NT2/D1 (cell line): ENCODE measurements at regions not wholly inside any gene's neighbourhood (a gene's known extent, or its start where the extent isn't known, plus 50 kb on each side); places are given as distances from the start of the nearest gene placed in this dataset.

Source experiments
- DNase-seq: peaks from one replicate; pipeline ENCODE4 v3.0.0-alpha.2; 2011; ENCODE audit warnings: low read depth, low spot score
- H3K27me3 ChIP-seq: 2 replicates; pipeline ENCODE4 v1.6.0; 2011; ENCODE audit warnings: mild to moderate bottlenecking; ENCODE audit not compliant: insufficient read length, insufficient read depth
- H3K36me3 ChIP-seq: 2 replicates; pipeline ENCODE4 v1.6.1; 2011; ENCODE audit warnings: mild to moderate bottlenecking, low read length, mixed read lengths; ENCODE audit not compliant: insufficient read depth, insufficient read length
- H3K4me1 ChIP-seq: 2 replicates; pipeline ENCODE4 v1.5.1; 2011; ENCODE audit not compliant: insufficient read depth, insufficient read length
- H3K4me3 ChIP-seq: 2 replicates; pipeline ENCODE4 v1.5.1; 2011; ENCODE audit warnings: low read depth; ENCODE audit not compliant: insufficient read length
- H3K9ac ChIP-seq: 2 replicates; pipeline ENCODE4 v1.6.0; 2011; ENCODE audit warnings: low read depth; ENCODE audit not compliant: insufficient read length
- H3K9me3 ChIP-seq: 2 replicates; pipeline ENCODE4 v1.5.1; 2011; ENCODE audit warnings: mild to moderate bottlenecking, low read length; ENCODE audit not compliant: insufficient read depth
- SUZ12 ChIP-seq: IDR thresholded peaks from 2 replicates; pipeline ENCODE4 v1.6.1; 2011; ENCODE audit not compliant: insufficient read length, insufficient read depth; ENCODE audit errors: extremely low read depth
- YY1 ChIP-seq: IDR thresholded peaks from 2 replicates; pipeline ENCODE4 v1.6.1; 2011; ENCODE audit not compliant: insufficient read length, insufficient read depth
- ZNF274 ChIP-seq: IDR thresholded peaks from 2 replicates; pipeline ENCODE4 v1.6.1; 2011; ENCODE audit warnings: mild to moderate bottlenecking, low read depth, low read length

GRCh38 chr1:43041591-43041990 is 82.9 kb upstream of the SLC2A1 start:
- Histone ChIP-seq H3K4me1 (peaks cover 4% of the 10 kb centered on the region), H3K9me3 (peaks cover 10% of the 10 kb centered on the region; the same call in 1 of the 2 replicates), H3K27me3 (peaks cover 4% of the 10 kb centered on the region), H3K9ac (no peak overlapping the region), H3K4me3 (no peak overlapping the region), H3K36me3 (no peaks in the 10 kb centered on the region)
- TF ChIP-seq ZNF274 (no peak), SUZ12 (no peak), YY1 (no peak)
- no peak for DNase-seq

- H3K9me3 ChIP-seq = no peaks in the 10 kb centered on the region
- no peak overlapping the region for H3K9ac ChIP-seq
- TF ChIP-seq YY1 (no peak), SUZ12 (no peak), ZNF274 (no peak)
- DNase-seq = no peak
- no peaks in the 10 kb centered on the region for H3K36me3 ChIP-seq
- H3K27me3 ChIP-seq = no peaks in the 10 kb centered on the region
- no peak overlapping the region for H3K4me3 ChIP-seq
- peaks cover 13% of the 10 kb centered on the region for H3K4me1 ChIP-seq
Observed at GRCh38 chr1:43039228-43040055, 80.8 kb upstream of the SLC2A1 start.

DNA sequence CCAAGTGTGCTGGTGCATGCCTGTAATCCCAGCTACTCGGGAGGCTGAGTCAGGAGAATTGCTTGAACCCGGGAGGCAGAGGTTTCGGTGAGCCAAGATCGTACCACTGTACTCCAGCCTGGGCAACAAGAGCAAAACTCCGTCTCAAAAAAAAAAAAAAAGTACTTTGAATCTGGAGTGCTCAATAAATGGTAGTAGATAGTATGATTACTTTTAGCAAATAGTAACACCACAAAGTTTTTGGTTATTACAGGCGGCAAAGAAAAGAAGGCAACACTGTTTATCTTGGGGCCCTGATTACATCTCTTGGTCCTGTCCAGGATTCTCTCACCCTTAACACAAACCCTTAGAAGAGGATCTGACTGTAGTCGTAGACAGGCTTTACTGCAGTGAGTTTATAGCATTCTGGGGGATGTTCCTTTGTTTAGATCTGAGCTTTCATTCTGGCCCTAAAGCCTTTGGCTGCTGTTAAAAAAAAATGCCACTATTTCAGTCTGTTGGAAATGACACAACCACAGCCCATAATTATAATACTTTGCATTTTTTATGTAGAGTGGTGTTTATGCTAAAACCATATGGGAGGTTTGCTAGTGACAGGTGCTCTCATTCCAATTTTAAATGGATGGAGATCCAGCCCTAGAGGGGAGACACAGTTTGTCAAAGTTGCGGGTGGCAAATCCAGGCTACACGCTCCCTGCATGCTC is 79.7 kb upstream of the SLC2A1 start:
- Histone ChIP-seq H3K4me1 (peaks cover 13% of the 10 kb centered on the region), H3K9me3 (no peaks in the 10 kb centered on the region), H3K4me3 (no peak overlapping the region), H3K27me3 (no peaks in the 10 kb centered on the region), H3K9ac (no peak overlapping the region), H3K36me3 (no peaks in the 10 kb centered on the region)
- no peak for TF ChIP-seq YY1
- TF ChIP-seq ZNF274 = no peak
- TF ChIP-seq SUZ12 = no peak
- DNase-seq = no peak

- Histone ChIP-seq H3K9ac (no peak overlapping the region), H3K27me3 (no peaks in the 10 kb centered on the region), H3K9me3 (no peaks in the 10 kb centered on the region), H3K4me3 (no peak overlapping the region), H3K36me3 (no peaks in the 10 kb centered on the region), H3K4me1 (peaks cover 13% of the 10 kb centered on the region)
- TF ChIP-seq YY1 (no peak), ZNF274 (no peak), SUZ12 (no peak)
- no peak for DNase-seq
Observed at GRCh38 chr1:43037466-43037865, 78.8 kb upstream of the SLC2A1 start.

GRCh38 chr1:43036932-43037331 is 78.3 kb upstream of the SLC2A1 start:
- Histone ChIP-seq H3K4me3 (no peak overlapping the region), H3K4me1 (peaks cover 13% of the 10 kb centered on the region), H3K36me3 (no peaks in the 10 kb centered on the region), H3K27me3 (no peaks in the 10 kb centered on the region), H3K9ac (no peak overlapping the region), H3K9me3 (no peaks in the 10 kb centered on the region)
- DNase-seq = no peak
- TF ChIP-seq SUZ12 (no peak), YY1 (no peak), ZNF274 (no peak)

- Histone ChIP-seq H3K4me3 (no peak overlapping the region), H3K4me1 (peaks cover 13% of the 10 kb centered on the region)
Observed at GRCh38 chr1:43035821-43036741, 77.4 kb upstream of the SLC2A1 start.

More at GRCh38 chr1:43035821-43036741, 77.4 kb upstream of the SLC2A1 start:
- DNase-seq = no peak
- H3K36me3 ChIP-seq = no peaks in the 10 kb centered on the region
- no peaks in the 10 kb centered on the region for H3K9me3 ChIP-seq
- H3K27me3 ChIP-seq = no peaks in the 10 kb centered on the region
- peak overlapping the region; percentile 45 for H3K9ac ChIP-seq
- no peak for TF ChIP-seq ZNF274
- no peak for TF ChIP-seq SUZ12
- TF ChIP-seq YY1 = no peak
